Hematopoietic multipotent progenitor cell (in vitro differentiated cells): ENCODE measurements at regions not wholly inside any gene's neighbourhood (a gene's known extent, or its start where the extent isn't known, plus 50 kb on each side); places are given as distances from the start of the nearest gene placed in this dataset.

Experiments used
- DNase-seq, 3 donors: peaks; one replicate each; pipeline ENCODE4 v3.0.0-alpha.2; 2011 to 2015; ENCODE audit warnings: low read depth in 2 of 3, low spot score in 2 of 3

DNA sequence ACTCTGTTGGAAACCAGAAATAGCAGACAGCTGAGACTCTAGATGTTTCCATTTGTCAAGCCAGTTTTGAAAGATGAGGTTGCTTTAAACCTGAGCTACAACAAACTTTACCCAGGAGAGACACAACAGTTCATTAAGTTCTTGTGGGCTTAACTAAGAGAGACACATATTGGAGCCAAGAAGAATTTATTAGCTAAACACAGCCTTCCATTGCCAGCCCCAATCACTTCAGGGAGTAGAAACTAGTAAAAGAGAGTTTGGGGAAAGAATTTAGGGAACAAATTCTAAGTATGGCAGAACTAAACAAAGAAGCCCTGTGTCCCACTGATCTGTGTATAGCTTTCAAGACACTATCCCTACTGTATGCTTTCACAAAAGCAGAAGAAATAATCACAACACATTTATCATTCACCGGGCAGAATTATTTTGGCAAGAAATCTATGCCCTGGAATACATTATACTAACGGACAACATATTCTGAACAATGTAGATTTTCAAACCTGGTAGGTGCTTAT is 87.3 kb upstream of the KAZN start:
- DNase-seq: no peak

- DNase-seq: no peak
These were observed 86.5 kb upstream of the KAZN start for GRCh38 chr1:14511796-14512585.

DNA sequence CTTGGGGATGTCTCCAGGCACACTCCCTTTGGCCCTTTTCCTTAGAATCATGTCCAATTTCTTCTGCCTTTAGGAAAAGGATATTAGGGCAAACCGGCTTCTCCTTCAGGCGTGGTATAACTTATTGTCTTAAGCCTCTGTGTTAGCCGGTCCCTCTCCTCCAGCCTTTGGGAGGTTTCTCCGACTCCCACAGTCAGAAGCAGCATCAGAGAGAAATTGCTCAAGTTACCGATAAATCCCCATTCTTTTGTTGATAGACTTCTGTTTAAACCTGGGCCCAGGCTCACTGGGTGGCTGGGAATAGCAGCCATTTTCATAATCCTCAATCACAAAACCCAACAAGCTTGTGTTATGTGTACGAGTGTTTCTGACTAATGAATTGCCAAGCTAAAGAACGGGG is 85.4 kb upstream of the KAZN start:
- no peak for DNase-seq

DNA sequence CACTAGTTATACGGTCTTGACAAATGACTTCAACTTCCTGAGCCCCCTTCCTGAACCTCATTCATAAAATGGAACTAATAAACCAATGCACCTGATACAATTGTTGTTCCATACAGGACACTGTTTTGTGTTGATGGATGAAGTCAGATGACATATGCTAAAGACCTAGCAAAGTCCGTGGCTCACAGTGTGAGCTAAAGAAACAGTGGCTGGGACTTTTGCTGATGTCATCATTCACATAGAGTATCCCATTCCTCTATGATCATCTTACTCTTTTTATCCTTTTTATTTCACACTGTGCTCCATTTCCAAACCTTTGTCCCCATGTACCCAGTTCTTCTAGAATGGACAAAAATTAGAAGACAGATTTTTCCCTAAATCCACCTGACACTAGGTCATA is 83.7 kb upstream of the KAZN start:
- DNase-seq: no peak

DNA sequence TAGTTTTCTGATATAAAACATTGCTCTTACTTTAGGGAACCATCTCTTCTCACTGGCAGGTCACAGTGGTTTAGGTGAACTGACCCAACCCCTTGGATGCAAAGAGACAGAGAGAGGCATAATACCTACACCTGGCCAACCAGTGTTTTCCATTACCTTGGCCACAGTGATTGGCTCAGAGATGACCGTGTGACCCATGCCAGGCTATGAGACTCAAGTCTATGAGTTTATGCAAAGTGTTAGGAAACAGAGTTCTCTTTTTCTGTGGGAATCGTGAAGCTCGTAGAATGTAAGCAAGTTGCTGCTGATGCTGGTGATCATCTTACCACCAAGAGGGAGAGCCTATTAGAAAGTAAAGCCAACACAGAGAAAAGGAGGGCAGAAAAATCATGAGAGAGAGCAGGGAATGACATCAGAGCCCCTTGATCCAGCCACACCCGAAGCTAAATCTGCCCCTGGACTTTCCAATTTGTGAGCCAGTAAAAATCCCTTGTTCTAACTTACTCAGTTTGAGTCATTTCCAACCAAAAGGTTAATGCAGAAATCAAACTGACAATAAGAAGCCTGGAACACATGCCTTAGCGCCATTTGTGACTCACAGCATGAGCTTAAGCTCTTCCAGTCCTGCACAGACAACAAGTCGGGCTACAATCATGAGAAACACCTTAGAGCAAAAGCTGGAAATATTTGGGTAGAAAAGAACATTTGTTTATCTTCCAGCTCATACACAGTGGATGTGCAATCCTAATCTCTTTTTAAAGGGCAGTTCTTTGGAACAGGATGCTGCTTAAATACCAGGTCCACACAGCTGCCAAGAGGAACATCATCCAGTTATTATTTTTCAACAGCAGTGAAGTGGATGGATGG is 81.3 kb upstream of the KAZN start:
- DNase-seq: no peak

- DNase-seq: no peak
These were observed 80.7 kb upstream of the KAZN start for GRCh38 chr1:14517841-14518180.

GRCh38 chr1:14519976-14520375 is 78.5 kb upstream of the KAZN start:
- DNase-seq: no peak

DNA sequence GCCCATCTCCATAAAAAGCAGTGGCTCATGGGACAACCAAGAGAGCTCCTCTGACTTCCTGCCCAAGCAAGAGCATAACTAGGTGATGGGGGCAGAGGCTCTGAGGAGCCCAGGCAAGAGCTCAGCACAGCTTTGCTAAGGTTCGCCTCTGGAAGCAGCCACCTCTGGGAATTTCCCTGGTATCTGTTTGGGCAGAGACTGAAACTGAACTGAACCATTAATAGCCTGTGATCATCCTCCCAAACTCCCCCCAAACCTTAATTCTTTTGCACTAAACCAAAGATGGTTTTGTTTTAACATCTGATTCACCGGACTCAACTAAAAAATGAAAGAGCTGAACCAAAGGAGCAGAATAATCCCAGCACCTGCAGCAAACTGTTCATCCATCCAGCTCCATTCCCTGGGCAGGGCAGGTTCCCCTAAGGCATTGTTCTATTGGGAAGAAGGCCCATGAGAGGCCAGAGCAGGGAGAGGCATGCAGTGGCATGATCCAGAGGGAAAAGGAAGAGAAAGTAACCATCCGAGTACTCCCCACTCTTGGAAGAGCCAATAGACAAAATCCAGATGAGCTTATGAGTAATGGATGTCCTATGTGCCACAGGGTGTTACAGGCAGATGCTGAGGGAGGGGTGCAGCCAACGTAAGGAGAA is 77.8 kb upstream of the KAZN start:
- no peak for DNase-seq

- DNase-seq: no peak
These were observed 76.9 kb upstream of the KAZN start for GRCh38 chr1:14521622-14522021.

GRCh38 chr1:14522077-14522925 is 76.2 kb upstream of the KAZN start:
- DNase-seq: no peak

DNA sequence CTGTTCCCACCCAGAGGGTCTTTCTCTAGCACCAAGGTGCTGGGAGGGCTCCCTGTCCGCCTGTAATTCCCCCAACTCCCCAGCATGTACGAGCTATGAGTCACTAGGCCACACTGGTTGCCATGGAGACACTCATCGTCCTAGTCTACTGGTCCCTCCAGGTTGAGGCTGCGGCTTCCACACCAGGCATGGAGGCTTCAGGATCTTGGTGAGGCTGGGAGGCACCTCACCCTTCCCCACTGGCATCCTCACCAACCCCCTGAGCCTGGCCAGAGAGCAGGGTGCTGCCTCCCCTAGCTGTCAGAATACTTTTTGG is 75.6 kb upstream of the KAZN start:
- DNase-seq: no peak

GRCh38 chr1:14524826-14525636 is 73.5 kb upstream of the KAZN start:
- no peak for DNase-seq

GRCh38 chr1:14529475-14529874 is 69.0 kb upstream of the KAZN start:
- DNase-seq: no peak

DNA sequence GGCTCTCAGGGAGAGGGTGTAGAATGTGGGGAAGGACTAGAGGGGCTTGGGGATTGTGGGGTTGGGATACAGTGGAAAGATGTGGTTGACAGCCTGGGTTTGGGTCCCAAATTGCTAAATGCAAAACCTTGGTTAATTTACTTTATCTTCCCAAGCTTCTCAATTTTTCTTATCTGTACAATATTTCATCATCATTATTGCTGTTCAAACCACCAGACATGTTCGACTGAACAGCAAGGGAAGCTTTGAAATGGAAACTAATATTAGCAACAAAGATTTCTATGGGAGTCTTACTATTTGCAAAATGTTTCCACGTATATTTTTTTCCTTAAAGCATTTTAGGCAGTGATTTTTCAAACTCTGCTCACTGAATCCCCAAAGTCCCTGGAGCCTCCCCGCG is 67.0 kb upstream of the KAZN start:
- no peak for DNase-seq

DNA sequence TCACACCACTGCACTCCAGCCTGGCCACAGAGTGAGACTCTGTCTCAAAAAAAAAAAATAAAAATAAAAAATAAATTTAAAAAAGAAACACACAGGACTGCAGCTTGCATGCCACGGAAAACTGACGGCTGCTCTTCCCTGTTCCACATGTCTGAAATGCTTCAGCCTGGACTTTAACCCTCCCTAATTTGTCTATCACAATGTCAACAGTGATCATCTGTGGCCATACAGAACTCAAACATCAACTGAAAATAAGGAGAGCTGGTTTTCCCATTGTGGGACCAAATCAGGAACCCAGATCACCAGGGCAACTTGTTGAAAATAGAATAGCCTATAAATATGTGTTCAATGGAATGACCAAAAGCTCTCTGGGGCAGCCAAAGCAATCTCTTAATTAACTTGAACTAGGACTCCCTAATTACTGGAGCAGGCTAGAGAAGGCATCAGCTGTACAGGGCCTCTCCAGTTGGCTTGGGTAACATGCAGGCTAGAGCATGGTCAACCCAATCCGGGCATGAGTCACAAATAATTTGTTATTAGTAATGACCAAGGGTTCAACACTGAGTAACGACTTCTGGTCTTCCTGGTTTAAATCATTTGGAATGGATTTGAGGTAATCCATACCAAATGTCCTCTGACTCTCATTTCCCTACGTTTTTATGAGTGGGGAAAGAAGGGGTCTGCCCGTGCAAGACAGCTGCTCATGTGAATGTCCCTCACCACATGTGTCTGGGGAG is 62.7 kb upstream of the KAZN start:
- DNase-seq: no peak

DNA sequence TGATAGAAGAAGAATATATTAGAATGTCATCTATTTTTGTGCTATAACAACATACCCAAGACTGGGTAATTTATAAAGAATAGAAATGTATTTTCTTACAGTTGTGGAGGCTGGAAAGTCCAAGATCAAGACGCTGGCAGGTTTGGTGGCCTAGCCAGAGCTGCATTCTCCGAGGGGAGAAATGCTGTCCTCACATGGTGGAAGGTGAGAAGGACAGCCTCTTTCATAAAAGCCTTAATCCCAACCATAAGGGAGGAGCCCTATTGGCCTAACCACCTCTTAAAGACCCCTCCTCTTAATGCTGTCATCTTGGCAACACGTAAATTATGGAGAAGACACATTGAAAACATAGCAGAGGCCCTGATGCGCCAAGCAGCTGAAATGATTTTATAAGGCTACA is 60.1 kb upstream of the KAZN start:
- DNase-seq: no peak

DNA sequence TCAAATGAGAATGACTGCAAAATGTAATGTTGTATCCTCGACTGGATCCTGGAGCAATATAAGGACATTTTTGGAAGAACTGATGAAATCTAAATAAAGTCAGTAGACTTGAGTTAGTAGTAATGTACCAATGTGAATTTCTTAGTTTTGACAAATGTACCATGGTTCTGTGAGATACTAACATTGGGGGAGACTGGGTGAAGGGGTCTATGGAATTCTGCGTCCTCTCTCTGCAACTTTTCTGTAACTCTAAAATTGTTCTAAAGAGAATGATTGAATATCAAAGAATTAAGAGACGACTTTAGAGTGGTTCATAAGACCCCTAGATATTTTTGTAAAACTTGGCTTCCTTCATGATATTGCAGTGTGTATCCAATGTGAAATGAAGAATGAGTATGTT is 59.2 kb upstream of the KAZN start:
- DNase-seq: no peak

DNA sequence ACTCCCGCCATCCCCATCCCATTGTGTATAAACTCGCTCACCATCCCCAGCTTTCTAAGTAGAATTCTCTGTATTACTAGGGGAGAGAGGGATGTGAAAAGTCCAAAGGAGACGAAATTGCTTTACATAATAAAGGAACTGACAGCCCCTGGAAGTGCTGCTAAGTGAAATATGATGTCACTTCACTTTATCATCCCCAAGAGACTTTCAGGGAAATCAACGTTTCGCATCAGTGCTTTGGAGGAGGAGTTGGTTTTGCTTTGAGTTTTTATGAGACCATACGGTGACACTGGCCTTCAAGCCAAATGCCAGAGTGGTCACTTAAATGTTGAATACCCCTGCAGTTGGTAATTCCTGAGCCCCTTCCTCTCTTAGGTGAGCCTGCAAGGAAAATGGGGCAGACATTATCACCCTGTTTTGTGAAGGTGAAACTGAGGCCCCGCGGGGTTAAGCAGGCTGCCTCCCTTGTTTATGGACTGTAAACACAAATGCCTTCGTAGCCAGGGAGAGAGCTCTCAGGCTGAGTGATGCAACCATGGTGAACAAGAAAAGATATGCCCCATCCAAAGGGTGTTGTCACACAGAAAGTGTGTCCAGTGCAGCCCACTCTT is 58.4 kb upstream of the KAZN start:
- no peak for DNase-seq

DNA sequence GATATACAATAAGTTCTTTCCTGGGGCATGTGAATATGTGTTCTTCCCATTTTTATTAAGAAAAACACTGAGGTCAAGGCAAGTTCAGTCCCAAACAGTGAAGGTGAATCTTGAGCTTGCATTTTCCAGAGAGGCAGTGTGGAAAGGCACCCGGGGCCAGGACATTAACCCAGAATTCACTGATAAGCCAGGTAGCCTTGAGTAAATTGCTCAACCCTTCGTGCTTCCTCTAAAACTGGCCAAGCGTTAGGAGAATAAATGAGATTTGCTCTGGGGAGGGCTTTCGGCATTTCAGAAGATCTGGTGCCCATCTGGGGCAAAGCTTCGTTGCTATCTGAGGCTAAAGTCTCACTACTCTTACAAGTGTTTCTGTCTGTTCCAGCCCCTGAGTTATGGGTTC is 57.1 kb upstream of the KAZN start:
- DNase-seq: no peak
